MM.1S (cell line): ENCODE measurements at regions not wholly inside any gene's neighbourhood (a gene's known extent, or its start where the extent isn't known, plus 50 kb on each side); places are given as distances from the start of the nearest gene placed in this dataset.

Source experiments
- CTCF ChIP-seq: fragments of 300-600 bp; sonication (generic); IDR thresholded peaks from 2 replicates; pipeline ENCODE4 v1.5.1; 2016; ENCODE audit warnings: antibody characterized with exemption, low read length, mixed read lengths
- EZH2 ChIP-seq: fragments of 300-600 bp; sonication (generic); optimal IDR thresholded peaks from 2 replicates; pipeline ENCODE3; 2017; ENCODE audit warnings: low read depth, mild to moderate bottlenecking, antibody characterized with exemption, low read length, mixed read lengths
- EZH2phosphoT487 ChIP-seq: fragments of 300-600 bp; sonication (generic); IDR thresholded peaks from 2 replicates; pipeline ENCODE4 v1.6.1; 2018; ENCODE audit warnings: antibody characterized with exemption, low read length

GRCh38 chr2:163463411-163463810 is 272.4 kb downstream of the FIGN start:
- TF ChIP-seq EZH2phosphoT487: no peak
- no peak for TF ChIP-seq EZH2
- no peak for TF ChIP-seq CTCF
